GM21717 (cell line): ENCODE measurements at regions not wholly inside any gene's neighbourhood (a gene's known extent, or its start where the extent isn't known, plus 50 kb on each side); places are given as distances from the start of the nearest gene placed in this dataset.
"Not testable (repeated sequence)": the region's sequence is repeated elsewhere in the genome, so short reads cannot be mapped to it uniquely, and the experiment has no call there.

Source experiments
- ATAC-seq: cut with Tn5 transposase; IDR thresholded peaks from one replicate; pipeline ENCODE4 v1.9.1; 2021; ENCODE audit warnings: mild to moderate bottlenecking, moderate library complexity; ENCODE audit not compliant: unreplicated experiment

DNA sequence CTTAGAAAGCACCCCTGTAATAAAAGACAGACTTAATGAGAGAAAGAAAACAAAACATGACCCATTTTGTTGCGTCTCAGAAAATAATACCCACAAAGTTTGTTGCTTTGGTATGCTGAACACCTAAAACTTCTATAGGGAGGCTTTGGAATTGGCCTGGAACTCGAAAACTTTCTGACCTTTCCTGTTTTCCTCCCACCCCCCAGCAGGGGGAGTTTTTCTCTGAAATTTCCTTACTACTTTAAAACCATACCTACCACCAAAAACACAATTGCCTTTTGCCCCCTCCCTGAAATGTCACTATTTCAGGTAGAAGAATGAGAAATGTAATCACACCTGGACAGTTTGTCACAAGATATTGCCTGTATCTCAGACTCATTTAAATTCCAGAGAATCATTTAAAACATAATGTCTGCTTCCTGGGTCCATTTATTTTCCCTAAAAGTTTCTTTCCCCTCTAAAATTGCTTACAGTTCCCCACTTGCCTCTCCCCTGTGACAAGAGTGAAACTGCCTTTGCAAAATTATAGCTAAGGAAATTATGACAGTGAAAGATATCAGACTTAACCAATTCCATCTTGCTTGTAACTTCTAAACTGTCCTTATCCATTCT lies 2700.2 kb downstream of the PCDH9 start:
- peak; percentile 56 for ATAC-seq

DNA sequence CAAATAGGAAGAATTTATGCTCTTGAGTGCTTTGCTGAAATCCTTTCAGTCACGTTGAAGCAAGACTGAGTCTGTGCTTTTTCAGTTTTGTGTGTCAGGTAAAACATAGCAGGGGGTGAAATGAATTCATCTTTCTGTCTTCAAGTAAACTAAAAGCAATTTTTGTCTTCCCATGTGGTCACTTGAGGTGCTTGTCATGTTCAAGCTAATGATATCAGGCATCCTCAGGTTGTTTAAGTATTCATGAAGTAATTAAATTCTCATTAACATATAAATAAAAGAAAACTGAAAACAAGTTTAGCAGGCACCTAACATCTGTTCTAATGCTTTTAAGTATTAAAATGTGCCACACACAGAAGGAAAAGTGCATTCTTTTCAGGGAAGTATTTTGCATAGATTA lies 2701.3 kb downstream of the PCDH9 start:
- ATAC-seq = no peak

GRCh38 chr13:64527561-64527960 lies 2702.6 kb downstream of the PCDH9 start:
- ATAC-seq = no peak

DNA sequence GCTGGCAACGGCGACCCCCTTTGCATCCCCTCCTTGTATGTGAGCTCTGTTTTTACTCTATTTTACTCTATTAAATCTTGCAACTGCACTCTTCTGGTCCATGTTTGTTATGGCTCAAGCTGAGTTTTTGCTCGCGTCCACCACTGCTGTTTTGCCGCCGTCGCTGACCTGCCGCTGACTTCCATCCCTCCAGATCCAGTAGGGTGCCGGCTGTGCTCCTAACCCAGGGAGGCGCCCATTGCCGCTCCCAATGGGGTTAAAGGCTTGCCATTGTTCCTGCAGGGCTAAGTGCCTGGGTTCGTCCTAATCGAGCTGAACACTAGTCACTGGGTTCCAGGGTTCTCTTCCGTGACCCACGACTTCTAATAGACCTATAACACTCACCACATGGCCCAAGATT lies 2704.4 kb downstream of the PCDH9 start:
- no peak for ATAC-seq

GRCh38 chr13:64510747-64511146 lies 2719.4 kb downstream of the PCDH9 start:
- no peak for ATAC-seq

DNA sequence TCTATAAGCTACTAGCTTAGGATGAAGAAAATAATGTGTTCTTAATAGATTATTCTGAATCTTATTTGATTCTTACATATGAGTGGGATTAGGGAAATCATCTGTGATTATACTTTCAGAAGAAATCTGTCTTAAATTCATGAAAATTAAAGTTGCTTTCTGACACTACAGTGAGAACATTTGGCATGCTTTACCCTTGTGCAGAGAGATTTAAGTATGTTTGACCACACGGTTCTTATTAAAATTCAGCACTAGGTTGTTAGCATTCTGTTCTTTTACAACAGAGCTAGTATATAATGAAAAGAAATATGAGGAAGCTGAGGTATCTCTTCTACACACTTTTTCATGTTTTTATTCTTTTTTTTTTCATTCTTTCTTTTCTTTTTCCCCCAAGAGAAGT lies 2723.9 kb downstream of the PCDH9 start:
- no peak for ATAC-seq

DNA sequence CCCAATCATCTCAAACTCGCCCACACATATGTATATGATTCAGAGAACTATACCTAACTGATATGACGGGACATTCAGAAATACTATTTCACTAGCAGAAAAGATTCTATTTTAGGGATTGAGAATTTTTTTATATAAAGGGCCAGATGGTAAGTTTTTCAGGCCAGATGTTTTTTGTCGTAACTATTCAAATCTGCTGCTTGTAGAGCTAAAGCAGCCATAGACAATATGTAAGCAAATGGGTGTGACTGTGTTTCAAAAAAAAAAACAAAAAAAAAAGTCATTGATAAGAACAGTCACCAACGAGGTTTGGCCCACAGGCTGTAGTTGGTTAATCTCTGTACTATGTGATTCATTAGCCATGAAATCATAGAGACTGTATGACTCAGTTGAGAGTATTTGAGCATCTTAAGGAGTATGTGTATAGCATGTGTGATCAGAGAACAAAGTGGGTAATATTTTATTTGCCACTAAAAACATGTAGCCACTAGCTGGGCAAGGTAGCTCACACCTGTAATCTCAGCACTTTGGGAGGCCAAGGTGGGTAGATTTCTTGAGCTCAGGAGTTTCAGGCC lies 2724.7 kb downstream of the PCDH9 start:
- ATAC-seq = no peak

DNA sequence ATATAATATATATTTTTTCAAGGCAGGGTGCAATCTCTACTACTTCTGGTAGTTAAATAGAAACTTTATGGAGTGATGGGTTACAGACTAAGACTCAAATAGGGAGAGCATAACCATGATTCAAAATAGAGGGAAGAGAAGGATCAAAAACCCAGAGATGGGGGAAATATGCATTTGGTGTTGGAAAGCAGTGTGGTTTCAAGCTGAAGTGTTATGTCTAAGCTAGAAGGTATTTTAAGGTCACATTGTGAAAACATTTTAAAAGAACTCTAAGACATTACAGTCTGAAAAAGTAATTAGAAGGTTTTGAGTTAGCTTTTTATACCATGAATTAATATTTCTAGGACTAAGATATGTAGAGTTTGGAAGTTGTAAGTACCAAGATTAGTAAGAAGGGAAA lies 2741.4 kb downstream of the PCDH9 start:
- ATAC-seq = no peak

DNA sequence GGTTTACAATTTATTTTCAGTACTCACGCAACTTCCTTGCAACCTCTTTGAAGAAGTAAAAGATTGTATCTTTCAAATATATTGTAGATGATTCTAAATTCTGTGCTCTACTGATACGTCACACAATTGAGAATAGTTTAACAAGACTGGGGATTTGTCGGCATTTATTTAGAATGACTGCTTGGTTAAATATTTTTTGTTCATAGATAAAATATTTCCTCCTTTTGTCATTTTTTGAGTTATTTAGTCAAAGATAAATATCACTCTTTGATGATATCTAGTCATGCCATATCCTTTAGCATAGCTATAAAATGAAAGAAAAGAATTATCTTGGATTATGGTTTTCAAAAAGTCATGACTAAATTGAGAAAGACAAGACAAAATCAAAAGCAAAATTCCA lies 2747.8 kb downstream of the PCDH9 start:
- no peak for ATAC-seq

DNA sequence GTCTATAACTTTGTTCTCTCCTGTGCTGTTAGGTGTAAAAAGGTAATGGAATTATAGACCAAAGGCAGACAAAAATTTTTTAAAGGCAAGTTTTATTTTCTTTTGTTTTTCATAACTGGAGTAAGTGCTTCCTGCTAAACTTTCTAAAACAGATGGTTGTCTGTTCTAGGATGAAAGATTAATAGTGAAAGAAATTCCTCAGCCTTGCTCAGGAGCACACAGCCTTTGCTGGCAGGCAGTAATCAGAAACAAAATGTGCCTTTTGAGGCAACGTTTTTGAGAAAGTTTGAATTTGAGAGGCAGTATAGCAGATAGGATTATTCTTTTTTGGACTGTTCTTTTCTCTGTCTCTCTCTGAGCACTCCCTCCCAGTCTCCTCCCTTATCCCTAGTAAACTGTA lies 2749.5 kb downstream of the PCDH9 start:
- ATAC-seq = no peak

DNA sequence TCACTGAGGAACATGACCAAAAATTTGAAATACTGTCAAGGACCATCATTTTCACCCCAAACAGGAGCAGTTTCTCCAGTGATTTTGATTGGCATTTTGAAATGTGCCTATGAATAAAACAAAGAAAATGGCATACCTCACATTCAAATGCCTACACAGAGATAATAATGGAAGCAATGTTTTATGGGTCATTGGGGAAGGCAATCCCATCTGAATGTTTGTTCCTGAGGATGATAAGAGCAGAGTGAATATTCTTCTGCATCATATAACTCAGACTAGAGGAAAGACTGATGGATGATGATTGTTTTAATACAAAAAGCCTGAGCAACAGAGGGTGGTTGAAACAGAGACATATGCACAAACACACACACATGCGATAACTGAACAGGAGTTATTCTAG lies 2749.9 kb downstream of the PCDH9 start:
- ATAC-seq = no peak

GRCh38 chr13:64477146-64477545 lies 2753.0 kb downstream of the PCDH9 start:
- no peak for ATAC-seq

GRCh38 chr13:64476041-64476568 lies 2754.0 kb downstream of the PCDH9 start:
- not testable (repeated sequence) for ATAC-seq

GRCh38 chr13:64471916-64472315 lies 2758.2 kb downstream of the PCDH9 start:
- no peak for ATAC-seq

DNA sequence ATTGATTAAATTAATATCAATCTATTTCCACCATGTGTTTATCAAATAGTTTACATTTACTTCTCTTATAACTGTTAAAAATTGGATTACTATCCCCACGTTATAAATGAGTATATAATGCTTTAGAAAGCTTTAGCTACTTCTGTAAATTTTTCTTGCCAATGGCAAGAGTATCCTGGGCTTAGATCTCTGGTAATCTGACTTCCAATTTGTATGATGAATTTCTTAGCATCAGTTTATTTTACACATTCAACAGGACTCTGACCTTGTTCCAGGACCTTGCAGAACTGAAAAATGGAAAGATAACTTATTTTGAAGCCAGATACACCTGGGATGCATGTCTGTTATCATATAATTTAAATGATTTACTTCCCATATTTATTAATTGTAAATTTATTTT lies 2759.4 kb downstream of the PCDH9 start:
- ATAC-seq = no peak

- no peak for ATAC-seq
Measured at GRCh38 chr13:64459778-64460177, 2770.4 kb downstream of the PCDH9 start.

- ATAC-seq = no peak
Measured at GRCh38 chr13:64457976-64458375, 2772.2 kb downstream of the PCDH9 start.

DNA sequence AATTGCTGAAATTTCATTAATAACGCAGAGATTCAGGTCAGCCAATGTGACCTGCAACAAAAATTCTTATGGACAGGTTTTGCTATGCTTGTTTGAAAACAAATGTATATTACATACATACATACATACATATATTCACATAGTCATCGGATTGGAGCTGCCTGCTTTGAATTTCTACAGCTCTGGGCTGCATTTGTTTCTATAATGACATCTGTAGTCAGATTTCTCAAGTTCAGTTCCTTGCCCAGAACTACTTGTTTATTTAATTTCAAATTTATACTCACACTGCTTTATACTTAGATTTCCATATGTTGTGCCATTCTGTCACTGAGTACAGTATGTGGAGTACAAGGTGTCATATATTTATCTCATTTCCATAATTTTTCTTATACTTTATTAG lies 2775.0 kb downstream of the PCDH9 start:
- ATAC-seq = no peak

DNA sequence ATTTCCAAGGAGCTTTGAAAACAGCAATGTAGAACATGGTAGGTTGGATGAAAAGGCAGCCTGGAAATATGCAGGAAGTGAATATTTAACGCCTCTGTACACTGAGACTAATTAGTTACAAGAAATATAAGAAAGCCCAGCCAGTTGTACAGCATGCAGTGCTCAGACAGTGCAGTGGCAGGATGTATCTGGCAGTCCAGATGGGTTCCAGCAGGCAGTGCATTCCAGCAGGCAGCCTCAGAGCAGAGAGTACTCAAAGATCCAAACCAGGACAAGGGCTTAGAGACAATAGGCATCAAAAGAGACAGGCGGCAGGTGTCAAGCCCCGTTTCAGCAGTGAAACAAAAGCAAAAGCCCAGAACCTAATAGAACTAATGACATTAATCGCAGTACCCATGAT lies 2776.3 kb downstream of the PCDH9 start:
- no peak for ATAC-seq

DNA sequence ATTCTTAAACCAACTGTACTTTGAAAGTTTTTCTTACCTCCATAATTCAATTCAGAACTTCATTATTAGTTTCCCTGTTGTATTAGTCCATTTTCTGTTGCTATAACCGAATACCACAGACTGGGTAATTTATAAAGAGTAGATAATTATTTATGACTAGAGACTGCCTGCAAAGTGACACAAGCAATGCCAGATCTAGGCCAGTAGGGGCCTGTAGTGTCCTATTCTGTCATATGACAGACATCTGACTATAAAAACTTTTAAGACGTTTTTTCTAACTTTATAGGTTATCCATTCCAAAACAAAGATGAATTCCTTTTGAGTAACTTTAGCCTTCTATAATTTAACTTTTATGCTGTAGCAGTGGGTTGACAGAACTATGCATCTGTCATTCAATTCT lies 2783.8 kb downstream of the PCDH9 start:
- no peak for ATAC-seq

DNA sequence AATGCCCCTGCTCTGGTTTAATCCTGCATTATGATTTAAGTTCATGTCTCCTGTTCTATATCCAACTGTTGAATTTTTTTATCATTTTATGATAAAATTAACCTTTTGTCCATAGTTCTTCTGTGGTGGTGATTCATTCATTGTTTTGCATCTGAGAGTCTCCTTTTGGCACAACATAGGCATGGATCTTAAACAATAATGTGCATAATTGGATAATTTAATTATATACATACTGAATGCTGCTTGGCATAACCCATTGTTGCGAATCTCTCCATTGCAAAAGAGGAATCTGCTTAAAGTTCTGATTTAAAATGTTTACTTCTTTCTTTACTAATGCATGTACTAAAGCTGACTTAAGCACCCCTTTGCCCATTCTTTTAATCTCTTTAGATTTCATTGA lies 2788.4 kb downstream of the PCDH9 start:
- ATAC-seq = no peak

DNA sequence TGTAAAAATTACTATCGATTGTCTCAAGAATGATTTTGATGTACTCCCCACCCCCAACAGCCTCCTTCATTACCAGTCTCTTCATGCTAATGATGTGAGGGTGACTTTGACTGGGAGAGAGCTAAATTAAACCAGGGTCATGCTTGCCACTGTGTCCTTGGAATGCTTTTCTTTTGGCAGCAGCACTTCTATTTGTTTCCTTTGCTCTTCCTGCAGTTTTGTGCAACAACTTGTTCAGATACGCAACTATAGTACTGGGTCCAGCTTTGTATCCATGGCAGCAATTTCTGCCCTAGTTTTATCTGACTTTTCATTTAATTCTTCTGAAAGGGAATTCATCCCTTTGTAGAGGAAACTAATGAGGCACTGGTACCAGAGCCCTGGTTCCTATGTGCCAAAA lies 2792.1 kb downstream of the PCDH9 start:
- no peak for ATAC-seq

- no peak for ATAC-seq
Measured at GRCh38 chr13:64429691-64430090, 2800.4 kb downstream of the PCDH9 start.
